ENCODE measurements at regions not wholly inside any gene's neighbourhood (a gene's known extent, or its start where the extent isn't known, plus 50 kb on each side); places are given as distances from the start of the nearest gene placed in this dataset.

DNA sequence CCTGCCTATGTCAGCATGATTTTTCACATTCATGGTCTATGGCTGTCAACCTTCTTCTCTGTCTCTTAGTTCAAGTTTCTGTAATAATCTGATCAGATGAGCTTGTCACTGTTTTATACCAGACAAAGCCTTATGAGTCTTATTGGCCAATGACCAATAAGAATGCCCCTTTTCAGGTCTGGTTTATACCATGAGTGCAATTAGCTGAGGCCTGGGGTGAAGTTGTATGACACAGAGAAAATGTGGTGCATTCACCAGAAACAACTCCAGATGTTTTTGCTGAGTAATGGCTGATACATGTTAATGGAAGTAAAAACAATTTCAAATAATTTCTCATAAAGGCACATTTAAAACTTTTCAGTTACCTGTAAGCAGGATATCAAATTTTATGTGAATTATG, 218.6 kb upstream of the CDH8 start:
- TF ChIP-seq, protein P1, sequence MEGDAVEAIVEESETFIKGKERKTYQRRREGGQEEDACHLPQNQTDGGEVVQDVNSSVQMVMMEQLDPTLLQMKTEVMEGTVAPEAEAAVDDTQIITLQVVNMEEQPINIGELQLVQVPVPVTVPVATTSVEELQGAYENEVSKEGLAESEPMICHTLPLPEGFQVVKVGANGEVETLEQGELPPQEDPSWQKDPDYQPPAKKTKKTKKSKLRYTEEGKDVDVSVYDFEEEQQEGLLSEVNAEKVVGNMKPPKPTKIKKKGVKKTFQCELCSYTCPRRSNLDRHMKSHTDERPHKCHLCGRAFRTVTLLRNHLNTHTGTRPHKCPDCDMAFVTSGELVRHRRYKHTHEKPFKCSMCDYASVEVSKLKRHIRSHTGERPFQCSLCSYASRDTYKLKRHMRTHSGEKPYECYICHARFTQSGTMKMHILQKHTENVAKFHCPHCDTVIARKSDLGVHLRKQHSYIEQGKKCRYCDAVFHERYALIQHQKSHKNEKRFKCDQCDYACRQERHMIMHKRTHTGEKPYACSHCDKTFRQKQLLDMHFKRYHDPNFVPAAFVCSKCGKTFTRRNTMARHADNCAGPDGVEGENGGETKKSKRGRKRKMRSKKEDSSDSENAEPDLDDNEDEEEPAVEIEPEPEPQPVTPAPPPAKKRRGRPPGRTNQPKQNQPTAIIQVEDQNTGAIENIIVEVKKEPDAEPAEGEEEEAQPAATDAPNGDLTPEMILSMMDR (conservative IDR thresholded peaks at IDR 0.05; ENCODE audit: control insufficient read depth, insufficient read depth, low read depth, low read length): no peak
- H3K4me3 ChIP-seq (ENCODE audit: control insufficient read depth, low read depth, low read length): no peak overlapping the region
- DNase-seq (ENCODE audit: low read depth): no peak

DNA sequence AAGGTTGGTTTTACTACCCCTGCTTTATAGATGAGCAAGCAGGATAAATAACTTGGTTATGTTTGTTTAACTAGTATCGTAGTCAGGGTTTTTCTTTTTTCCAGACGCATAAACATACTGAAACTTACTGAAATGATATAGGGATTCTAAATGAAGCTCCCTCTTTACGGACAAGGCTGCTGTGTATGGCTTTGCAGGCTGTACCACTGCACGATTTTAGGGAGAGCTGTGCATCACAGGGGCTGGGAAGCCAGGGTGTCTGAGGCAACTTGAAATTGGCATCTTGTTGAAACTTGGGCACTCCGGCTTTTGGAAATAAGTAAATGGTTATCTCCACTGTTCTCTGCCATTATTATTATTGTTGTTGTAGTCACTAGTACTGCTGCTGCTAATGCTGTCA, 218.1 kb upstream of the CDH8 start:
- TF ChIP-seq, protein P1 (conservative IDR thresholded peaks at IDR 0.05; ENCODE audit: control insufficient read depth, insufficient read depth, low read depth, low read length): no peak
- no peak for DNase-seq (ENCODE audit: low read depth)
- H3K4me3 ChIP-seq (ENCODE audit: control insufficient read depth, low read depth, low read length): no peak overlapping the region

DNA sequence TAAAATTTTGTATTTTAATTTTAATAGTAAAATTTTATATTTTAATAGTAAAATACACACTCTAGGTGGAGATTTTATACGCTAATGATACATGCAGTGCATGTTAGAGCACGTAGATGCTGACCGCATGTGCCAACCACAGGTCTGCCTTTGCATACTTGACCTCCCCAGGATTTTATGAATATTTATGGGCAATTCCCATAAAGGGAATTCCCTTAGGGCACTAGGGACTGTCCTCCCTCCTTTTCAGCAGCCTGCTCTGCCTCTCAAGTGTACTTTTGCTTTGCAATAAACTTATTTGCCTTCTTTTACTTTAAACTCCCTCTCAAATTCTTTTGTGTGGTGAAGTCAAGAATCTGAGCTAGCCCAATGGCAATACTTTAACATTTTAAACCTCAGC, 217.7 kb upstream of the CDH8 start:
- H3K4me3 ChIP-seq (ENCODE audit: control insufficient read depth, low read depth, low read length): no peak overlapping the region
- TF ChIP-seq, protein P1 (conservative IDR thresholded peaks at IDR 0.05; ENCODE audit: control insufficient read depth, insufficient read depth, low read depth, low read length): no peak
- DNase-seq (ENCODE audit: low read depth): no peak

DNA sequence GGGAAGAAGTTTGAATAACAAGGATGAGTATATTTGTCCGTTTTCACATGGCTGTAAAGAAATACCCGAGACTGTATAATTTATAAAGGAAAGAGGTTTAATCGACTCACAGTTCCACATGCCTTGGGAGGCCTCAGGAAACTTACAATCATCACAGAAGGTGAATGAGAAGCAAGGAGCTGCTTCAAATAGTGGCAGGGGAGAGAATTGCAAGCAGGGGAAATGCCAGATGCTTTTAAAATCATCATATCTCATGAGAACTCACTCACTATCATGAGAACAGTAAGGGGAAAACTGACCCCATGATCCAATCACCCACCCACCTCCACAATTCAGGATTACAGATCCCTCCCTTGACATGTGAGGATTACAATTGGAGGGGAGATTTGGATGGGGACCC, 212.8 kb upstream of the CDH8 start:
- TF ChIP-seq, protein P1 (conservative IDR thresholded peaks at IDR 0.05; ENCODE audit: control insufficient read depth, insufficient read depth, low read depth, low read length): no peak
- DNase-seq (ENCODE audit: low read depth): no peak
- no peak overlapping the region for H3K4me3 ChIP-seq (ENCODE audit: control insufficient read depth, low read depth, low read length)

GRCh38 chr16:62240722-62241121, 204.5 kb upstream of the CDH8 start:
- no peak for DNase-seq (ENCODE audit: low read depth)
- TF ChIP-seq, protein P1 (conservative IDR thresholded peaks at IDR 0.05; ENCODE audit: control insufficient read depth, insufficient read depth, low read depth, low read length): no peak
- H3K4me3 ChIP-seq (ENCODE audit: control insufficient read depth, low read depth, low read length): no peak overlapping the region

DNA sequence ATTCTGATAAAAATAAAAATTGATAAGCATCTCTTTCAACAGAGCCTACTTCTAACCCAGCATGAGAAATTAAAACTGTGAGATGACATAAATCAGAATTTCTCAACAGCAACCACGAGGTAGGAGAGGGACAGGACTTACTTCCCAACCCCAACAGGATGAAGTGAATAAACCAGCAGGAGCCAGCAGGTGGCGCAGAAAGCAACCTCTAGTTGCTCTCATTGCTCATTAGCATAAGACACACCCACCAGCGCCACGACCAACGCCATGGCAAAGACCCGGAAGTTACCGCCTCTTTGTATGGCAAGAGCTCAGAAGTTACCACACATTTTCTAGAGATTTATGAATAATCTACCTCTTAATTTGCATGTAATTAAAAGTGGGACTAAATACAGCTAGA, 189.4 kb upstream of the CDH8 start:
- TF ChIP-seq, protein P1 (conservative IDR thresholded peaks at IDR 0.05; ENCODE audit: control insufficient read depth, insufficient read depth, low read depth, low read length): peak; percentile 11
- peak; percentile 15 for DNase-seq (ENCODE audit: low read depth)
- H3K4me3 ChIP-seq (ENCODE audit: control insufficient read depth, low read depth, low read length): no peak overlapping the region

- TF ChIP-seq, protein P1 (conservative IDR thresholded peaks at IDR 0.05; ENCODE audit: control insufficient read depth, insufficient read depth, low read depth, low read length): no peak
- no peak overlapping the region for H3K4me3 ChIP-seq (ENCODE audit: control insufficient read depth, low read depth, low read length)
- no peak for DNase-seq (ENCODE audit: low read depth)
These were observed 188.5 kb upstream of the CDH8 start for GRCh38 chr16:62224646-62225209.
